Muscle of leg (tissue), 3 donors: ENCODE measurements at regions not wholly inside any gene's neighbourhood (a gene's known extent, or its start where the extent isn't known, plus 50 kb on each side); places are given as distances from the start of the nearest gene placed in this dataset.

Source experiments
- DNase-seq: peaks from one replicate; pipeline ENCODE4 v3.0.0; 2013
- H3K27ac ChIP-seq: one replicate; pipeline ENCODE4 v1.5.1; 2013; ENCODE audit warnings: mild to moderate bottlenecking, low read length, control low read depth
- H3K27me3 ChIP-seq: one replicate; pipeline ENCODE4 v1.6.1; 2013; ENCODE audit warnings: low read length; ENCODE audit not compliant: control insufficient read depth, insufficient read depth
- H3K36me3 ChIP-seq: one replicate; pipeline ENCODE4 v1.6.1; 2013; ENCODE audit warnings: low read length; ENCODE audit not compliant: control insufficient read depth, insufficient read depth
- H3K4me1 ChIP-seq: one replicate; pipeline ENCODE4 v1.6.1; 2013; ENCODE audit warnings: low read length; ENCODE audit not compliant: control insufficient read depth, insufficient read depth
- H3K4me3 ChIP-seq: one replicate; pipeline ENCODE4 v1.5.1; 2013; ENCODE audit warnings: low read length, control low read depth
- H3K9me3 ChIP-seq: replicated peaks from 2 replicates; pipeline ENCODE4 v1.6.1; 2013; ENCODE audit warnings: low read depth, low read length; ENCODE audit not compliant: control insufficient read depth
- WGBS: methylation state at CpG from one replicate; pipeline ENCODE4 v1.1.5; 2013; ENCODE audit warnings: missing lambda C conversion rate; ENCODE audit not compliant: insufficient coverage; 5-methylcytosine and 5-hydroxymethylcytosine counted together

DNA sequence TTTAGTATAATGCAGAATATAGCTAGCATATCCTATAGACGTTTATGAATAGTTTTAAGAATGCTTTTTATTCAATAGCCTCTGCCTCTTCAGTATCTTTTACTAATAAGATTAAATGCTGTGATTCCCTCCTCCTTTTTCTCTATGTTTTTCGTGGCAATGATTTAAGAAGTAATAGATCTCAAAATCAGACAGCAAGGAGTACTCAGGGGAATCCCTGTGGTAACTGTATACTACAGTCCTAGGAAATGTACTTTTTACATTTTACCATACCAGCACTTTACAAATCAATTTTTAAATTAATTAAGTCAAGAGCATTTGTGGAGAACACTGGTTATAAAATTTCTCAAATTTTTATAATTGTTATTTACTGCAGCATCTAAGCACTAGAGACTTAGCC lies 240.6 kb upstream of the CAND1 start:
- Histone ChIP-seq H3K4me3 (no peak overlapping the region), H3K4me1 (no peaks in the 10 kb centered on the region), H3K27me3 (no peaks in the 10 kb centered on the region), H3K27ac (no peak overlapping the region), H3K9me3 (no peaks in the 10 kb centered on the region), H3K36me3 (no peaks in the 10 kb centered on the region)
- DNase-seq = no peak
- WGBS = no CpG with 5 or more reads among the region's 2 CpGs

DNA sequence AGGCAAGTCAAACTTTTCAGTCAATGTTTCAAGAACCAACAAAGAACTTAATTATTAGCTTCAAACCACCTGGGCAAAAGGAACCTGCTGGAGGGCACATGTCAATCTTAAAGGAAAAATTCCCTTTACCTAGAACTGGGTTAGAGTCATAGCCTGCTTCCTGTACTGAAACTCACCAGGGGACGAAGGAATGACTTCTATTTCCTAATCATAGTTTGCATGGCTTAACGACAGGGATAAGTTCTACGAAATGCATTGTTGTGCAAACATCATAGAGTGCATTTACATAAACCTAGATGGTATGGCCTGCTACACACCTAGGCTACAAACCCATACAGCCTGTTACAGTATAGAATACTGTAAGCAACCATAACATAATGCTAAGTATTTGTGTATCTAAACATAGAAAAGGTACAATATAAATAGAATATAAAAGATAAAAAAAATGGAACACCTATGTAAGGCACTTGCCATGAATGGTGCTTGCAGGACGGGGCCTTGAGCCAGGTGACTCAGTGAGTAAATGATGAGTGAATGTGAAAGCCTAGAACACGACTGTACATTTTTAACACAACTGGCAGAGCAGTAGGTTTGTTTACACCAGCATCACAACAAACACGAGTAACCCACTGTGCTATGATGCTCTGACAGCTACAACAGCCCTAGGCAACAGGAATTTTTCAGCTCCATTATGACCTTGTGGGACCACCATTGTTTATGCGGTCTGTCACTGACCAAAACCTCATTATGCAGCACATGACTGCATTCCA lies 234.9 kb upstream of the CAND1 start:
- Histone ChIP-seq H3K27me3 (no peaks in the 10 kb centered on the region), H3K4me1 (no peaks in the 10 kb centered on the region), H3K36me3 (no peaks in the 10 kb centered on the region), H3K27ac (no peak overlapping the region), H3K4me3 (no peak overlapping the region), H3K9me3 (no peaks in the 10 kb centered on the region)
- no peak for DNase-seq
- WGBS = 61% methylated on average over 2 of the region's 7 CpGs

DNA sequence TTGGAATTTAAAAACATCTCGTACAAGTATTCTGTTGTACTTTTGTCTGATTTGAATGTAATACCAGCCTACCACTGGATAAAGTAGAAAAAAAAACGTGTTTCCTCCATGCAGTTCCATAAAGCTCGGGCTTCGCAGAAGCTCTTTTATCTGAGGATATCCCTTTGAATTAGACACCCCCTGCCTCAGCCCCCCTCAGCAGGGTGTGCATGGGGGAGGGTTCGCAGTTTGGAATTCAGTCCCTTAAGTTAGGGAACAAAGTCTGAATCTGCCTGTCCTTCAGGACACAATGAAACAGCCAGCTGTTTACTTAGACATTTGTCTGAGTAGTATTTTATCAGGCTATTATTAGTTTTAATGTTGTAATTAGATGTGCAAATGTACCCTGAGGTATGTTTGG lies 234.0 kb upstream of the CAND1 start:
- H3K27me3 ChIP-seq = no peaks in the 10 kb centered on the region
- H3K4me3 ChIP-seq = no peak overlapping the region
- H3K36me3 ChIP-seq = no peaks in the 10 kb centered on the region
- H3K4me1 ChIP-seq = no peaks in the 10 kb centered on the region
- no peak for DNase-seq
- WGBS = no CpG with 5 or more reads among the region's 5 CpGs
- H3K27ac ChIP-seq = no peak overlapping the region
- no peaks in the 10 kb centered on the region for H3K9me3 ChIP-seq

DNA sequence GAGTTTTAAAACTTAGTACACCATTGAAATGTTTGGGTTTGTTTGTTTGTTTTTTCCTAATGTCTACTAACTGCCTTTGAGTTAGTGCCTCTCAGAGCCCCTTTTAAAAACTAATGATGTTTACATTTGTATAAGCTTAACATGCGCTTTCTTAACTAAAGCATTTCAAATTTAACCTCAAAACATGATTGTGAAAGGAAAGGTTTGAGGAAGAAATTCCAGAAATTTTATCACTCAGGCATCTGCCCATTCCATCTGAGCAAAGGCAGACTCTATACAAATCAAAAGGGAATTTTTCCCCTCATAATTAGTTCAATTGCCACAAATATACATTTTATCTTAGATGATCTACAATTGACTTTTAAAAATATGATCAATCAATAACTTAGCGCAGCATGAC lies 230.7 kb upstream of the CAND1 start:
- WGBS = no CpG with 5 or more reads among the region's 2 CpGs
- H3K4me1 ChIP-seq = no peaks in the 10 kb centered on the region
- DNase-seq = no peak

DNA sequence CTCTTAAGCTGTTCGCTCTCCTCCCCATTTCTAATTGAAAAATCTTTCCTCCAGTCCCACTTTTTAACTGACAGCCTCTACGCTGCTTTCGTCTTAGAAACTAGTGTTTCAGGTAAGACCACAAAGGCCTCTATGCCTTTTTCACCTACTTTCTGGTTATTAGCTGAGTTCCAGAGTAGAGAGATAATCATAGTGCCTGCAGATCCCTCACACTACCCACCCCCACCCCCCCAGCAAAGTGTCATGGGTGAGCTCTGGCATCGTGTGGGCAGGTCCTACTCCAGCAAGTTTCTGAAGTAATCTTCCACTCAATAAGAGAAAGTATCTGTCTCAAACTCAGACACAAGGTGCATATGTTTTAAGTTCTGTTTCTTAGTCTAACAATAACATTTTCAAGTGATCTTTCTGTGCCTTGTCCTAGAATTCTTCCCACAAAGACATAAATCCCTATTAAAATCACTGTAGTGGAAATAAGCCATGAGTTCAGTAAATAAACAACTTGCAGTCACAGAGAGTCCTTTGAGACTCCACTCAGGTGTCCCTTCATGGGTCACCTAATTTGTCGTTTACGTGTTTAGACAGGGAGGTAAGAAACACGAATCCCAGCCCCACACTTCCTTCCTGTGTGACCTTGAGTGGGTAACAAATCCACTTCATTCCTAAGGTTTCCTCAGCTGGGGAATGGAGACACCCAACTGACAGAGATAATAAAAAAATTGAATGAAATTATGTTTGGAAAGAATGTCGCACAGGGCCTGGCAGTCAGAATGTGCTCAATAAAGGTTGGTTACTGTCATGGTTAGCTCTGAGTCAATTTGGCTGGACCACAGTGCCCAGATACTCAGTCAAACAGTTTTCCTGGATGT lies 228.9 kb upstream of the CAND1 start:
- no peaks in the 10 kb centered on the region for H3K9me3 ChIP-seq
- no peaks in the 10 kb centered on the region for H3K4me1 ChIP-seq
- H3K27ac ChIP-seq = no peak overlapping the region
- no peak for DNase-seq
- no peak overlapping the region for H3K4me3 ChIP-seq
- H3K27me3 ChIP-seq = no peaks in the 10 kb centered on the region
- WGBS = 86% methylated on average over 2 of the region's 8 CpGs
- no peaks in the 10 kb centered on the region for H3K36me3 ChIP-seq

More for the DNA sequence above, 230.7 kb upstream of the CAND1 start:
- no peaks in the 10 kb centered on the region for H3K36me3 ChIP-seq
- H3K27ac ChIP-seq = no peak overlapping the region
- no peak overlapping the region for H3K4me3 ChIP-seq
- no peaks in the 10 kb centered on the region for H3K27me3 ChIP-seq
- no peaks in the 10 kb centered on the region for H3K9me3 ChIP-seq

DNA sequence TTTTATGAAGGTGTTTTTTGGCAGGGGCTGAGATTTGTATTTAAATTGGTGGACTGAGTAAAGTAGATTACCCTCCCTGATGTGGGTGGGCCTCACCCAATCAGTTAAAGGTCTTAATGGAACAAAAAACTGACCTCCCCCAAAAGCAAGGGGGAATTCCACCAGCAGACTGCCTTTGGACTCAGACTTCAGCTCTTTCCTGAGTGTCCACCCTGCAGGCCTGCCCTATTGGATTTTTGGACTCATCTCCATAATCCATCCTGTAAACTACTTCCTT lies 228.4 kb upstream of the CAND1 start:
- H3K4me3 ChIP-seq = no peak overlapping the region
- H3K27ac ChIP-seq = no peak overlapping the region
- no peaks in the 10 kb centered on the region for H3K36me3 ChIP-seq
- H3K4me1 ChIP-seq = no peaks in the 10 kb centered on the region
- no peak for DNase-seq
- H3K9me3 ChIP-seq = no peaks in the 10 kb centered on the region
- no peaks in the 10 kb centered on the region for H3K27me3 ChIP-seq

DNA sequence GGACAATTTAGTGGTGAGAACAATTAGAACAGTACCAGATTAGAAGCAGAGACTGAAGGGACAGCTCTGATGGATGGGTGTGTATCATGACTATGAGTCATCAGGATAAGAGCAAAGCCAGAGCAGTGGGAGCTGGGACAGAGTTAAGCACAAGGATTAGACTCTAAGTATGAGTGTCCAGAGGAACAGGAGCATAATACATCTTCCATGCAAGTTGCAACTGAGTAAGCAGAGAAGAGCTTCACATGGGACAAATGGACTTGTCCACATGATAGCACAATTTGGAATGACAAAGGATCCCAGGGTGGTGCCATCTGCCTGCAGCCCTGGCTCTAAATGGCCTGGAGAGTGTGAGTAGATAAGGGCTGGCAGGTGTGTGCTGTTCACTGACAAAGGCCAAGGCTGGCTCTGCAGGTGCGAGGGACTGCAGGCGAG lies 226.4 kb upstream of the CAND1 start:
- H3K27me3 ChIP-seq = no peaks in the 10 kb centered on the region
- no peaks in the 10 kb centered on the region for H3K36me3 ChIP-seq
- no peaks in the 10 kb centered on the region for H3K4me1 ChIP-seq
- H3K4me3 ChIP-seq = no peak overlapping the region
- DNase-seq = no peak
- no peaks in the 10 kb centered on the region for H3K9me3 ChIP-seq
- H3K27ac ChIP-seq = no peak overlapping the region
- 44% methylated on average over 2 of the region's 2 CpGs for WGBS

DNA sequence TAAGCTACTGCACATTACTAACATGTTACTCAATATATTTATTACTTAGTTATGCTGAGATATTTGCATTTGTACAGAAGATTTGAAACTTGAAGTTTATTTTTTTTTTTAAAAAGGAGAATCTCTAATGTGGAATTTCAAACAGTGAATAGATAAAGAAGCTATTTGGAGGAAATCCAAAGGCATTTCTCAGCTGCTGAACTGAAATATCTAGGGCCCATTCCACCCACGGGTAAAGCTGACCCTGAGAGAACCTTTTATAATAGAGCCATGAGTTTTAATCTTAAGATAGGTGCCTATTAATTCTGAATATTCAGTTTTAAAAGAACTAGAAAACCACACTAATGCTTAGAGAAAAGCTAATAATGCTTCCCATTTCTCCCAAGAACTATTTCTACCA lies 225.4 kb upstream of the CAND1 start:
- no peak overlapping the region for H3K27ac ChIP-seq
- no peak overlapping the region for H3K4me3 ChIP-seq
- no peak for DNase-seq
- no peaks in the 10 kb centered on the region for H3K27me3 ChIP-seq
- no CpG with 5 or more reads among the region's 1 CpG for WGBS
- H3K4me1 ChIP-seq = no peaks in the 10 kb centered on the region
- no peaks in the 10 kb centered on the region for H3K36me3 ChIP-seq
- no peaks in the 10 kb centered on the region for H3K9me3 ChIP-seq

DNA sequence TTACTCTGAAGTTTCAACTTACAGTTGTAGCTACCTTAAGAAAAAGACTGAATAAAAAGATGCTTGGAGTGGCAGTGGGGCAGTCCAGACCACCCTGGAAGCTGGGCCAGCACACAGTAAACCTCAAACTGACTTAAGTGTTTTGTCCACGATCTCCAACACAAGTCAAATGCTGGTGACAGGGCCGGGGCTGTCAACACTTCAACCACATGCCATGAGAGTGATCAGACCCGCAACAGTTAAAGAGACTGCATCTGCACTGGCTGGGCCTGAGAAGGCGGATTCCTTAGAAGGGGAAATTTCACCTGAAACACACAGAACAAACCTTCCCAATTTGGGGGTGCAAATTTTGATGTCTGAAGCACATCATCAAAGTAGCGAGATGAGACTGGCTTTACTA lies 223.5 kb upstream of the CAND1 start:
- H3K27ac ChIP-seq = no peak overlapping the region
- H3K4me1 ChIP-seq = no peaks in the 10 kb centered on the region
- WGBS = 47% methylated on average over 2 of the region's 5 CpGs
- H3K4me3 ChIP-seq = no peak overlapping the region
- DNase-seq = no peak
- no peaks in the 10 kb centered on the region for H3K27me3 ChIP-seq
- no peaks in the 10 kb centered on the region for H3K36me3 ChIP-seq
- no peaks in the 10 kb centered on the region for H3K9me3 ChIP-seq

DNA sequence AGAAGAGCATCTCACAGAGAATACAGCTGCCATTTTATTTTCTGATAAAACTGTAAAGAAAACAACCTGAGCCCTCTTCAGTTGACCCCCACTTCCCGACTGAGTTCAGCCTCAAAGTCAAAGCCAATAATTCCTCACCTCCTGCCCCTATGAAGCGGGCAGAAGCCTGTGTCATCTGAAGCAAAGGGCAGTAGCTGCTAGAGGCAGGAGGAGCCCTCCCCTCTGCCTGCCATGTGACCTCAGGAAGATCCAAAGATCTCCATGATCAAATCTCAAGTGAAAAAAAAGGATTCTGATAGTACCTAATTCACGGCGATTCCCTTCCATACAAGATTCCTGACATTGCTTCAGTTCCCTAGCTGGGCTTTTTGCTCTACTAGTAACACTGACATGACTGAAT lies 223.1 kb upstream of the CAND1 start:
- Histone ChIP-seq H3K9me3 (no peaks in the 10 kb centered on the region), H3K36me3 (no peaks in the 10 kb centered on the region), H3K27me3 (no peaks in the 10 kb centered on the region), H3K27ac (no peak overlapping the region), H3K4me3 (no peak overlapping the region), H3K4me1 (no peaks in the 10 kb centered on the region)
- 17% methylated on average over 1 of the region's 4 CpGs for WGBS
- no peak for DNase-seq
